Stimulated activated naive B cell treated with anti-CD40 and anti-IgM and Interleukin-4, amounts not matched to agents 10 μg/mL and 1 μg/mL and 100 μg/mL, for 72 hours (primary cell): ENCODE measurements at regions not wholly inside any gene's neighbourhood (a gene's known extent, or its start where the extent isn't known, plus 50 kb on each side); places are given as distances from the start of the nearest gene placed in this dataset.
"Not testable (repeated sequence)": the region's sequence is repeated elsewhere in the genome, so short reads cannot be mapped to it uniquely, and the experiment has no call there.

Source experiments
- ATAC-seq, 2 donors: fragments of 150-1000 bp; cut with Tn5 transposase; replicated peaks; 2 replicates each; pipeline ENCODE4 v1.10.0; 2021; ENCODE audit warnings: moderate library complexity in 1 of 2
- DNase-seq: peaks from one replicate; pipeline ENCODE4 v3.0.0; 2021
- H3K27ac Mint-ChIP-seq: one replicate; pipeline ENCODE4 v1.8.0; 2022; ENCODE audit warnings: mild to moderate bottlenecking, mixed read lengths
- H3K27me3 Mint-ChIP-seq, 2 donors: one replicate each; pipeline ENCODE4 v1.8.0; 2022; ENCODE audit warnings: mixed read lengths in 2 of 2
- H3K36me3 Mint-ChIP-seq, 2 donors: one replicate each; pipeline ENCODE4 v1.8.0; 2022; ENCODE audit warnings: mixed read lengths in 2 of 2, mild to moderate bottlenecking in 1 of 2
- H3K4me1 Mint-ChIP-seq, 2 donors: one replicate each; pipeline ENCODE4 v1.8.0; 2022; ENCODE audit warnings: mixed read lengths in 2 of 2, mild to moderate bottlenecking in 1 of 2
- H3K4me3 Mint-ChIP-seq, 2 donors: one replicate each; pipeline ENCODE4 v1.8.0; 2022; ENCODE audit warnings: mild to moderate bottlenecking in 2 of 2, mixed read lengths in 2 of 2, moderate library complexity in 1 of 2
- H3K9me3 Mint-ChIP-seq, 2 donors: one replicate each; pipeline ENCODE4 v1.8.0; 2022; ENCODE audit warnings: mixed read lengths in 2 of 2, mild to moderate bottlenecking in 1 of 2

DNA sequence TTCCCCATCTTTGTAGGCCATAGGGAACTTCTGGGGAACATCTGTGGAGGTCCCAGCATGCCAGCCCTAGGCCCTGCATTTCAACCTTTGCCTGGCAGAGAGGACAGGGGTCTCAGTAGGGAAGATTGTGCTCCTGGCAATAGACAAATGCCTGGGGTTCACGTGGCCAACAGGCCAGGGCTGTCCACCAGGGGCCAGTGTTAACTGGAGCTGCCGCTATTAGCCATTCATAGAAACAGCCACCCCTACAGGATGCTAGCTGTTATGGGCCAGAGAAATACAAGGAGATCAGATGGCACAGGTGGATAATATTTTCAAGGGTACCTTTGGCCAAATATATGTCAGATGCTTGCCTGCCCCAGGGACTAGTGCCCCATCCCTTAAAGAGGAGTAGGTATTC is 932.9 kb downstream of the QKI start:
- Mint-ChIP-seq H3K4me3 (no peak overlapping the region), H3K36me3 (no peaks in the 10 kb centered on the region), H3K9me3 (peaks cover 11% of the 10 kb centered on the region in 2 donors), H3K27me3 (no peaks in the 10 kb centered on the region), H3K27ac (no peak overlapping the region), H3K4me1 (no peaks in the 10 kb centered on the region)
- DNase-seq (no peak), ATAC-seq (peak in 1 of 2 donors; percentile 14)

DNA sequence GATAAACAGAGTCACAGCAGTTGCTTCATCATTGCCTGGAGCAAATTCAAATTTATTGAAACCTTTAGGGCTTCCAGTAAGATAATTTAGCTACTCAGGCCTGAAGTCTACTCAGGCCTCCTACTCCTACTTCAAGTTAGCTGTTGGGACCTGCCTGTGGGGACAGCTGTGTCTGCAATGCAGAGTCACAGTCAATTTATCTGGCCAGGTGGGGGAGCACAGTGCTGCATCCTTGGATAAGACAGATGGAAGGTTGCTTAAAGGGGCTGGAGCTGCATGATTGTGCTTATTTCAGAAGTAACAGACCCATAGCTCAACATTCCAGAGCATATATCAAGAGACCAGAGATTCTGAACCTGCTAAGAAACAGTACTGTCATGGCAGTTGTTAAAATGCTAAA is 932.1 kb downstream of the QKI start:
- peaks cover 11 to 13% of the 10 kb centered on the region in 2 donors for H3K9me3 Mint-ChIP-seq
- no peaks in the 10 kb centered on the region for H3K27me3 Mint-ChIP-seq
- ATAC-seq (no peak), DNase-seq (no peak)
- H3K4me1 Mint-ChIP-seq: no peaks in the 10 kb centered on the region
- H3K4me3 Mint-ChIP-seq: no peak overlapping the region
- no peaks in the 10 kb centered on the region for H3K36me3 Mint-ChIP-seq
- H3K27ac Mint-ChIP-seq: no peak overlapping the region

DNA sequence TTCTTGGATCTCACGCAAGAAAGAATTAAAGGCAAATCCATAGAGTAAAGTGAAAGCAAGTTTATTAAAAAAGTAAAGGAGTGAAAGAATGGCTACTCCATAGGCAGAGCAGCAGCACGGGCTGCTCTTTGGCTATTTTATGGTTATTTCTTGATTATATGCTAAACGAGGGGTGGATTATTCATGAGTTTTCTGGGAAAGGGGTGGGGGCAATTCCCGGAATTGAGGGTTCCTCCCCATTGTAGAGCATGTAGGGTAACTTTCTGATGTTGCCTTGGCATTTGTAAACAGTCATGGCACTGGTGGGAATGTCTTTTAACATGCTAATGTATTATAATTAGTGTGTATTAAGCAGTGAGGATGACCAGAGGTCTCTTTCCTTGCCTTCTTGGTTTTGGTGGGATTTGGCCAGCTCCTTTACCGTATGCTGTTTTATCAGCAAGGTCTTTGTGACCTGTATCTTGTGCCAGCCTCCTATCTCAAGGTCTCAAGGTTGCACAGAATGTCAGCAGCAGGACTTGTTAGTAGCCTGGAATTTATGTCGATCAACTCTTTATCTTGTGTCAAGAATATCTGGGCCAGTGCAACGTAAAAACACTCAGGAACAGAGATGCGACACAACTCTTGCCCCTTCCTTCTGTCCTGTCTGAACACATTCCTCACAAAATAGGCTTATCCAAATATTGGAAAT is 931.4 kb downstream of the QKI start:
- DNase-seq (no peak), ATAC-seq (no peak)
- H3K9me3 Mint-ChIP-seq: peaks cover 11 to 13% of the 10 kb centered on the region in 2 donors
- no peak overlapping the region for H3K27ac Mint-ChIP-seq
- H3K4me1 Mint-ChIP-seq: no peaks in the 10 kb centered on the region
- H3K36me3 Mint-ChIP-seq: no peaks in the 10 kb centered on the region
- no peak overlapping the region for H3K4me3 Mint-ChIP-seq
- H3K27me3 Mint-ChIP-seq: no peaks in the 10 kb centered on the region

DNA sequence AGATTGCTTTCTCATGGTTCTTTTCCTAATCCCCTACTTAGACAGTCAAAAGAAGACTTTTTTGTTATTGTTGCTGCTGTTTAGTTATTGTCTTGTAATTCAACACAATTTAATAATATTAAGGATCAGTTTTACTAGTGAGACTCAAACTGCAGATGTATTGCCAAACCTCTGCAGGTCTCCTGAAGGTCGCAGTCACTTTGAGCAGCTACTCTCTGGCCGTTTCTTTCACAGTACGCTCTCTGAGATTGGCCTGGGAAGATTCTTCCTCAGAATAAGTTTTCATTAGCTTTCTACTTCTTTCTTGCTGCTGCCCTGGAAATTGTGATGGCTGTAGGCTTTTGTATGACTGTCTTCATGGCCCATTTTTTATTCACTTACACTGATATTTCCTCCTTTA is 930.8 kb downstream of the QKI start:
- H3K27ac Mint-ChIP-seq: no peak overlapping the region
- no peak for DNase-seq

DNA sequence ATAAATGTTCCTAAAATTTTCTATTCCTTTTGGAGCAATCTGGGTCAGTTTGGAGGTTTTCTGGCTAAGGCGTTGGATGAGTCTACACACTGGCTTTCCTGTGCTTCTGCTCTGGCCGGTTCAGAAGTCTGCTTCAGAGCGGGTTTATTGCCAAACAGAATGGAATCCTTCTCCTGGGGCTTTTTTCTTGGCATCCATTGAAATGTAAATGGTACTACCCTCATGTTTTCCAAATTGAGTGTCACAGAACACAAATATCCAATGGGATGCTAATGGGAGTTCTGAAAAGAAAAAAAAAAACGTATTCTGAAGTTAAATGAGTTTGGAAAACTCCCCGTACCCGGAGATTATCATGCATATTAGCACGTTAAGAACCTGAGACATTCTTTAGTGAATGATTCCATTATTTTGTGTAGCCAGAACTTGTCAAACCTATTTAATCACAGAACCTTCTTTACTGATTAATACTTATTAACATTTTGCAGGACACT is 930.3 kb downstream of the QKI start:
- Mint-ChIP-seq H3K27me3 (no peaks in the 10 kb centered on the region), H3K9me3 (peaks cover 11 to 13% of the 10 kb centered on the region in 2 donors), H3K4me1 (no peaks in the 10 kb centered on the region), H3K36me3 (no peaks in the 10 kb centered on the region), H3K4me3 (no peak overlapping the region), H3K27ac (no peak overlapping the region)
- DNase-seq: no peak
- ATAC-seq: no peak

More for the DNA sequence above, 930.8 kb downstream of the QKI start:
- ATAC-seq: no peak
- H3K27me3 Mint-ChIP-seq: no peaks in the 10 kb centered on the region
- H3K4me1 Mint-ChIP-seq: no peaks in the 10 kb centered on the region
- no peaks in the 10 kb centered on the region for H3K36me3 Mint-ChIP-seq
- no peak overlapping the region for H3K4me3 Mint-ChIP-seq
- H3K9me3 Mint-ChIP-seq: peaks cover 11 to 13% of the 10 kb centered on the region in 2 donors

DNA sequence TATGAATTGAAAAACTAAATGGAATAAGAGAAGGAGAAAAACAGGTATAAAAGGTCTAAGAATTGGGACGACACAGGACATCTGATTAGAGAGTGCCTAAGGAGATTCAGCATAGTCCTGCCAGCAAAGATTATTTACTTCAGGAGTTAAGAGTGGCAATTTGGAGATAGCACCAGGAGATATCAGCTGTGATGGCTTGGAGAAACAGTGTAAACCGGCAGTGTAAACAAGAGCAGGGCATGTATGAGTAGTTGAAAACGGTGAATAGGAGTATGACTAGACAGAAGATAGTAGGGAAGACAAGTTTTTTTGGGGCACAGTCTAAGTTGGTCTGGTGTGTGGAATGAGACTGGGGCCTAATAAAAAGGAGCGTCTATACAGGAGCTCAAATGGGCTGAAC is 924.9 kb downstream of the QKI start:
- not testable (repeated sequence) for H3K36me3 Mint-ChIP-seq, ATAC-seq, H3K27me3 Mint-ChIP-seq, H3K4me3 Mint-ChIP-seq, DNase-seq, H3K27ac Mint-ChIP-seq, H3K4me1 Mint-ChIP-seq
- H3K9me3 Mint-ChIP-seq: peaks cover 13 to 17% of the 10 kb centered on the region in 2 donors

DNA sequence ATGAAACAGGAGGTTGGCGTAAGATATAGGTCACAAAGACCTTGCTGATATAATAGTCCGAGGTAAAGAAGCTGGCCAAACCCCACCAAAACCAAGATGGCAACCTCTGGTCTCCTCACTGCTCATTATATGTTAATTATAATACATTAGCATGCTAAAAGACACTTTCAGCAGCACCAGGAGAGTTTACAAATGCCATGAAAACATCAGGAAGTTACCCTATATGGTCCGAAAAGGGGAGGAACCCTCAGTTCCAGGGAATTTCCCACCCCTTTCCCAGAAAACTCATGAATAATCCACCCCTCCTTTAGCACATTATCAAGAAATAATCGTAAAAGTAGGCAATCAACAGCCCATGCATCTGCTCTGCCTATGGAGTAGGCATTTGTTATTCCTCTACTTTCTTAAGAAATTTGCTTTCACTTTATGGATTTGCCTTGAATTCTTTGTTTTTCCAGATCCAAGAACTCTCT is 923.4 kb downstream of the QKI start:
- H3K4me1 Mint-ChIP-seq: no peaks in the 10 kb centered on the region
- ATAC-seq (no peak), DNase-seq (no peak)

DNA sequence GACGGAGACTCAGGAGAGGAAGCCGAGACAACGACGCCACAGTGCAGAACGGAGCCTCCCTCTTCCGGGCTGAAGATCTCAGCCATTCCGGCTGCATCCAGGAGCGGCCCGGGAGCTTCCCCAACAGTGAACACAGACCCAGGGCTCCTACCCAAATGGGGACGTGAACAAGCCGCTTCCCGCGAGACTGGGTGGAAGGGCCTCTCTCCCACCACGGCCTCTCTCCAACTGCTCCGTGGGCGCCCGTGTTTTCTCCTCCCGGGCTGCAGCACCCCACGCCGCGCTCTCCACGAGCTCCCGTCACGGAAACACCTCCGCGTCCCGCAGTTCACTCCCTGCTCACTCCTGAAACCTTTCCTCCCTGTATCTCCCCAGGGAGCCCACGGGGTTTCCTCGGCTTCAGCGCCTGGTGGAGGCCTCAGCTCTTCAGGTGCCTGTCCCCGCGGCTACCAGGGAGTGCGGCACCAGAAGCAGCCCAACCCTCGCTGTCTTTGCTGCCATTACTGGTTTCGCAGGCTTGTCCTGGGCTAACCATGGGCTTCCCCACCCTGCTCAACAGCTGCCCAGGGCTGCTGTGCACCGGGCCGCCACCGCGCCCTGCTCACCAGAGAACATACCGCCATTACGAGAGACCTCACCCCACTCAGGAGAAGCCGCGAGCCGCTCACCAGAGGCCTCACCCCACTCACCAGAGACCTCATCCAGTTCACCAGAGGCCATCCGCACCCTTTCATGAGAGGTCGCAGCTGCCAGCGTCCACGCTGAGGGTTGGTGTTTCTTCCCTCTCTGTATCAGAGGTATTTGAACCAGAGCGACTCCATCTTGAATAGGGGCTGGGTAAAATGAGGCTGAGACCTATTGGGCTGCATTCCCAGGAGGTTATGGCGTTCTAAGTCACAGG is 922.8 kb downstream of the QKI start:
- no peak overlapping the region for H3K27ac Mint-ChIP-seq
- ATAC-seq (no peak), DNase-seq (no peak)
- H3K4me1 Mint-ChIP-seq: no peaks in the 10 kb centered on the region
- peaks cover 0 to 2% of the 10 kb centered on the region in 2 donors for H3K36me3 Mint-ChIP-seq
- H3K4me3 Mint-ChIP-seq: no peak overlapping the region
- H3K9me3 Mint-ChIP-seq: peaks cover under 1 to 5% of the 10 kb centered on the region in 2 donors
- H3K27me3 Mint-ChIP-seq: no peaks in the 10 kb centered on the region

More for the DNA sequence above, 923.4 kb downstream of the QKI start:
- H3K27me3 Mint-ChIP-seq: no peaks in the 10 kb centered on the region
- no peak overlapping the region for H3K4me3 Mint-ChIP-seq
- peaks cover 0 to 2% of the 10 kb centered on the region in 2 donors for H3K36me3 Mint-ChIP-seq
- peaks cover 5 to 6% of the 10 kb centered on the region in 2 donors for H3K9me3 Mint-ChIP-seq
- H3K27ac Mint-ChIP-seq: no peak overlapping the region

DNA sequence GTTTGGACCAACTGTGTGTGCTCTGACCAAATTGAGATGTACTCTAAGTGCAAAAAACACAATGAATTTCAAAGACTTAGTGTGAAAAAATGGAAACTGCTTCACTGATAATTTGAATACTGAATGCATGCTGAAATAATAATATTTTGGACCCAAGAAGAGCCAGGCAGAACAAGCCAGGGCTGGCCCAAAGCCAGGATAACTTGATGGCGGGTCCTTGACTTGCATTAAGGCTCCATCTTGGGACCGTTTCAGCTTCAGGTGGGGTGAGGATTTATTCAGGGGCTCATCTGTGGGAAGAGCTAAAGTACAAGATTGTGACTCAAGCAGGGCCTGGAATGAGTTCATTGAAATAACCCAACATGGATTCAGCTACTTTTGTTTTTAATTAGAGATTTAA is 921.9 kb downstream of the QKI start:
- Mint-ChIP-seq H3K4me3 (no peak overlapping the region), H3K9me3 (peaks cover 0 to 5% of the 10 kb centered on the region in 2 donors), H3K4me1 (no peaks in the 10 kb centered on the region), H3K27me3 (no peaks in the 10 kb centered on the region), H3K27ac (no peak overlapping the region), H3K36me3 (peaks cover 0 to 2% of the 10 kb centered on the region in 2 donors)
- no peak for ATAC-seq
- no peak for DNase-seq

DNA sequence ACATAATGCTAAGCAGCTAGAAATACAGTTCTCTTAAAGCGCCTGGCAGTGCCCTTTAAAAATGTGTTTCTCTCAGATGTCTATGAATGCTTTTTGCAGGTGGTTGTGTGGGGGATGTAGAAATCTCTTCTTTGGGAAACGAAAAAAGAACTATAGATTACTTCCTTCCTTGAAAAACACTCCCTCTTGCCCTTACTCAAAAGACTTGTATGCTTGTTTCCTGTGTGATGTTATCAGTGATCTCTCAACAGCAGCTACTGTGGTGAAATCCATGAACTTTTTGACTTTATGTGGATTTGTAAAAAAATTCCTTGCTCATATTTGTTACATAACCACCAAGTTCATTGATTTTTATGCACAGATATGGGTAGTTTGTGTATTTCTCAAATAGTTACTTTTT is 916.5 kb downstream of the QKI start:
- no peaks in the 10 kb centered on the region for H3K36me3 Mint-ChIP-seq
- DNase-seq (no peak), ATAC-seq (no peak)
- peaks cover 0 to 1% of the 10 kb centered on the region in 2 donors for H3K9me3 Mint-ChIP-seq
- H3K27ac Mint-ChIP-seq: no peak overlapping the region
- H3K4me3 Mint-ChIP-seq: no peak overlapping the region
- H3K4me1 Mint-ChIP-seq: no peaks in the 10 kb centered on the region
- no peaks in the 10 kb centered on the region for H3K27me3 Mint-ChIP-seq

DNA sequence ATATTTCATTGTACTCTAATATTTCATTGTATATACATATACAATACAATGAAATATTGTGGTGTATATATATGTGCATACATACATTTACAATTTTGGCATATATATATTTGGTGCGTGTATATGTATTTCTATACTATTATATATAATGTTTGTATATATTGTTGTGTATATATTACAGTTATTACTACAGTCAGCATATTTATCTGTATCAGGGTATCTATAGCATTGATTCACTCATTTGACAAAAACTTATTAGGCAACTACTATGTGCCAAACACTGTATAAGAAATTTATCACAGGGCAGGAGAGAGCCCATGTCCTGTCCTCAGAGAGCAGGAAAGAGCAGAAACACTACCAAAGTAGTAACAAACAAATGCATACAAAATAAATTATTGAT is 910.6 kb downstream of the QKI start:
- DNase-seq (no peak), ATAC-seq (no peak)
- no peaks in the 10 kb centered on the region for H3K36me3 Mint-ChIP-seq
- H3K4me1 Mint-ChIP-seq: no peaks in the 10 kb centered on the region
- peaks cover 5% of the 10 kb centered on the region in 2 donors for H3K9me3 Mint-ChIP-seq
- no peak overlapping the region for H3K4me3 Mint-ChIP-seq
- no peak overlapping the region for H3K27ac Mint-ChIP-seq
- H3K27me3 Mint-ChIP-seq: no peaks in the 10 kb centered on the region

DNA sequence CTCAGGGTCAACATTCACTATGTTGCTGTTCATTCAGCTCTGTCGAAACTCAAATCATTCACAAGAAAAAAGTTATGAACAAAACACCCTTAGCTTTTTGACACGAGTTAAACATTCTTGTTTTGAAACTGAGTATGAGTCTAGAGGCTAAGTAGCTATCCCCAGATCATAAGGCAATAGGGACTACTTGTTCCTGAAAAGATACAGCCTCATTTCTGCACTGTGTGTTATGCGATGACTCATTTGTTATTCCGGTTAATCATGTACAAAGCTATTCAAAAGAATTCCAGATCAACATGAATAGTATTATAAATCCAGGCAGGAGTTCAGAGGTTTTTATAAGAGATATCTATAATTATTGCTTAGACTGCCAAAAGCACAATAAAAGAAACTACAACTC is 908.0 kb downstream of the QKI start:
- no peaks in the 10 kb centered on the region for H3K4me1 Mint-ChIP-seq
- H3K4me3 Mint-ChIP-seq: no peak overlapping the region
- ATAC-seq (no peak), DNase-seq (no peak)
- H3K27ac Mint-ChIP-seq: no peak overlapping the region
- H3K9me3 Mint-ChIP-seq: peaks cover 8 to 13% of the 10 kb centered on the region in 2 donors
- H3K27me3 Mint-ChIP-seq: no peaks in the 10 kb centered on the region
- no peaks in the 10 kb centered on the region for H3K36me3 Mint-ChIP-seq

DNA sequence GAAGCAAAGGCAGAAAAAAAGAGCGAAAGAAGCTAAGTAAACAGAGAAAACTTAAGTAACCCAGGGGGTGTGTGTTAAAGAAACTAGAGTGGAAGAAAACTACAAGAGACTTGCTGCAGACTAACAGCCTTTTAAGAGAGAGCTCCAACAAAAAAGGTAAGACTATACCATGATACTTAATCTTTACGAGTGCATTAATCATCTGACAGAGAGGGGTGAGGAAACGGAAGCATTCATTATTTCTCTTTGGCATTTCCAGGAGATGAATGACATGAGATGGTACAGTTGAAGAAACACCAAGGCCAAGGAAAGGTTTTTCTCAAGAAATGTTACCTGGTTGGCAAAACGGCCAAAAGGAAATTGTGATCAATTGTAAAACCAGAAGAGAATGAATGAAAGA is 906.8 kb downstream of the QKI start:
- Mint-ChIP-seq H3K9me3 (peaks cover 8 to 13% of the 10 kb centered on the region in 2 donors), H3K27ac (no peak overlapping the region), H3K4me3 (no peak overlapping the region), H3K36me3 (no peaks in the 10 kb centered on the region), H3K27me3 (no peaks in the 10 kb centered on the region), H3K4me1 (no peaks in the 10 kb centered on the region)
- DNase-seq (no peak), ATAC-seq (no peak)

DNA sequence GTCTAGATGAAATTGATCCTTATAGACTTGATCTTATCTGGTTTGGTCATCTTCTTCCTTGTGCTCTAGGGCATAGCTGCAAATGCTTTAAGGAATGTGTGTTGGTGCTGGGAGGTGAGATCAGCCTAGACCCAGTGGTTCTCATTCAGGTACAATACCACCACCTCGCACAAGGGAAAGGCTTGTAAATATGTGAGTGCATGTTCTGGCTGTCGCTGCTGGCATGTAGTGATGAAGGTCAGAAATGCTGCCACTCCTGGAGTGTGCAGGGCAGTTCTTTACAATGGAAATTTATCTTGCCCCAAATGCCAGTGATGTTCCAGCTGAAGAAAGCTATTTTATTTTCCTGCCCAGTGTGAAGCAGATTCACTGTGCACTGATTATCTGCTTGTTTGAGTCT is 900.9 kb downstream of the QKI start:
- ATAC-seq (no peak), DNase-seq (no peak)
- Mint-ChIP-seq H3K4me1 (no peaks in the 10 kb centered on the region), H3K36me3 (no peaks in the 10 kb centered on the region), H3K4me3 (no peak overlapping the region), H3K9me3 (peaks cover 5 to 8% of the 10 kb centered on the region in 2 donors), H3K27ac (no peak overlapping the region), H3K27me3 (no peaks in the 10 kb centered on the region)

DNA sequence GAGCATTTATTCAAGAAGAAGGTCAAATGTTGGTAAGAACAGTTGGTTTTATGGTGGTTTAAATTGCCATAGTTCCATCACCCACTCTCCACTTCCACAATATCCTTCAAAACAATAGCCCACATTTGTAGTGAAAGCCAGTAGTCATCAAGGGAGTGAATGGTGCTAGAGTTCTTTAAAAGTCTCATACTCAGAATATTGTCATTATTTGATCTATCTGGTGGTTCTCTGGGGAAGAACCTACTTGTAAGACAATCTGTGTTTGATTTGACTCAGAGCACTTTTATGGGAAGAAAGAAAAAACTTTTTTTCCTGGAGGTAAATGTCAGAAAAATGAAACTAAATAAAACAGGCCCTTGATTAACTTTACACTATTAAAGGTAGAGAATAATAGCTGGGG is 893.8 kb downstream of the QKI start:
- DNase-seq (no peak), ATAC-seq (no peak)
- Mint-ChIP-seq H3K36me3 (no peaks in the 10 kb centered on the region), H3K9me3 (peaks cover 0 to 2% of the 10 kb centered on the region in 2 donors), H3K4me1 (no peaks in the 10 kb centered on the region), H3K4me3 (no peak overlapping the region), H3K27ac (no peak overlapping the region), H3K27me3 (no peaks in the 10 kb centered on the region)
